ENCODE measurements at regions not wholly inside any gene's neighbourhood (a gene's known extent, or its start where the extent isn't known, plus 50 kb on each side); places are given as distances from the start of the nearest gene placed in this dataset.

GRCh38 chr2:37838541-37839167 lies 86.4 kb upstream of the RMDN2 start:
- no peak overlapping the region for H3K4me3 ChIP-seq (replicated peaks in 1 of 2; ENCODE audit: low read depth in 2 of 2, low read length in 2 of 2)
- no peak for DNase-seq (ENCODE audit: low read depth in 2 of 2)
- no peak for TF ChIP-seq CTCF (IDR thresholded peaks at IDR 0.05; ENCODE audit: low read depth, low read length)

GRCh38 chr2:37839991-37840390 lies 85.1 kb upstream of the RMDN2 start:
- H3K4me3 ChIP-seq (replicated peaks in 1 of 2; ENCODE audit: low read depth in 2 of 2, low read length in 2 of 2) = no peak overlapping the region
- TF ChIP-seq CTCF (IDR thresholded peaks at IDR 0.05; ENCODE audit: low read depth, low read length) = no peak
- no peak for DNase-seq (ENCODE audit: low read depth in 2 of 2)

DNA sequence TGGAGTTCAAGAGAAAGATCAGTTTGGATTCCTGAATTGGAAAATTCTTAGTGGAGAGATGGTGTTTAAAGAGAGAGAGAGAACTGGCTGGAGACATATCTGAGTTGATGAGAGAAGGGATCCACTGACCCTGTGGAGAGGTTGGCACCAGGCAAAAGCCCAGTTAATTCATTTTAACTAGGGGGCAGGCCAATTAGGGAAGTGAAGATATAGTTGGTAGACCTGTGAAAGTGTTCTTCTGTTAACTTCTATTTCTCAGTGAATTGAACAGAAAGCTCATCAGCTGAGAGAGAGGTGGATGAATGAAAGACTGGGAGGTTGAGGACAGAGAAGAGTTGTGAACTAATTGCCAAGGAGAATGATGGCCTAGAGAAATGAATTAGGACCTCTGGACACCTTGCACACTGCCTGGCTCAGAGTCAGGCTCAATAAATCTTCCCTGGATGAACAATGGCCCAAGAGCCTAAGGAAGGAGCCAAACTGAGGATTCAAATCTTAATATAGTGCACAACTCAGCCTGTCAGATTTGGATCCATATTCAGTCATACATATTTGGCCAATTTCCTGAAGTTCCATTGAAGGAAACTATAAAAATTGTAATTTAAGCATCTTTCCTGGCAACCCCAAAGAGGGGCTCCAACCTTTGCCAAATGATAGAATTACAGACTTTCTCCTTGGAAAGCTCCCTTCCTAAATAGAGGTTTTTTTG lies 82.2 kb upstream of the RMDN2 start:
- no peak overlapping the region for H3K4me3 ChIP-seq (replicated peaks in 1 of 2; ENCODE audit: low read depth in 2 of 2, low read length in 2 of 2)
- TF ChIP-seq CTCF (IDR thresholded peaks at IDR 0.05; ENCODE audit: low read depth, low read length) = no peak
- DNase-seq (ENCODE audit: low read depth in 2 of 2) = no peak

DNA sequence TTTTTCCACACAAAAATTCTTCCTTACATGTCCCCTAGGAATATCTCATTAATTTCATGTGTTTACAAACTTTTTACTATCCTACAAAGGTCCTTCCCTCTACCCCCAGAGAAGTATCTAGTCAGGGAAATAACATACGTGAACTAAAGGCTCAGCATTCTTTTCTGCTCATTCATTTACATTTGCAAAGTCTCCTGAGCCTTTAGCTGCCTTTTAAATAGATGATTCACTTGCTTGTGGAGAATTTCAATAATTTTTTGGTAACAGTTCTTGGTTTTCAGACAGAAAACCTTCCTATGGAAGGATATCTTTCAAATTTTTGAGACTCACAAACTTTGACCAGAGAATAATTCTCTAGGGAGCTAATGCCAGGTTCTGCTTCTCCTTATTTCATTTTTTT lies 81.5 kb upstream of the RMDN2 start:
- H3K4me3 ChIP-seq (replicated peaks in 1 of 2; ENCODE audit: low read depth in 2 of 2, low read length in 2 of 2) = no peak overlapping the region
- TF ChIP-seq CTCF (IDR thresholded peaks at IDR 0.05; ENCODE audit: low read depth, low read length) = no peak
- DNase-seq (ENCODE audit: low read depth in 2 of 2) = peak in 1 of 2 donors; percentile 74

DNA sequence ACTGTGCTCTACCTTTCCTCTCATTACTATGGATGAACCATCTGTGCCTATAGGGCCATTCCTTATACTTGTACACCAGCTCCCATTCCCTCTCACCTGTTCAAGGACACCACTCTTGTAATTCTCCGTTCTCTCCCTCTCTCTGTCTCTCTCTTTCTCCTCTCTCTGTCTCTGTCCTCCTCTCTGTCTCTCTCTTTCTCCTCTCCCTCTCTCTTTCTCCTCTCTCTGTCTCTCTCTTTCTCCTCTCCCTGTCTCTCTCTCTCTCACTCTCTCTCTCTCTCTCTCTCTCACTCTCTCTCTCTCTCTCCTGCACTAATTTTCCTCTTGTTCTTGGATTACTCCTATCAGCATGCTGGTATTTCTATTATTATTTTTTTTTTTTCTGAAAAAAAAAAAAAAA lies 78.9 kb upstream of the RMDN2 start:
- DNase-seq (ENCODE audit: low read depth in 2 of 2) = no peak
- H3K4me3 ChIP-seq (replicated peaks in 1 of 2; ENCODE audit: low read depth in 2 of 2, low read length in 2 of 2) = no peak overlapping the region
- no peak for TF ChIP-seq CTCF (IDR thresholded peaks at IDR 0.05; ENCODE audit: low read depth, low read length)

GRCh38 chr2:37847792-37848191 lies 77.3 kb upstream of the RMDN2 start:
- no peak for TF ChIP-seq CTCF (IDR thresholded peaks at IDR 0.05; ENCODE audit: low read depth, low read length)
- H3K4me3 ChIP-seq (replicated peaks in 1 of 2; ENCODE audit: low read depth in 2 of 2, low read length in 2 of 2) = no peak overlapping the region
- DNase-seq (ENCODE audit: low read depth in 2 of 2) = no peak

Data from cardiac fibroblast (primary cell).